ENCODE measurements at regions not wholly inside any gene's neighbourhood (a gene's known extent, or its start where the extent isn't known, plus 50 kb on each side); places are given as distances from the start of the nearest gene placed in this dataset.

DNA sequence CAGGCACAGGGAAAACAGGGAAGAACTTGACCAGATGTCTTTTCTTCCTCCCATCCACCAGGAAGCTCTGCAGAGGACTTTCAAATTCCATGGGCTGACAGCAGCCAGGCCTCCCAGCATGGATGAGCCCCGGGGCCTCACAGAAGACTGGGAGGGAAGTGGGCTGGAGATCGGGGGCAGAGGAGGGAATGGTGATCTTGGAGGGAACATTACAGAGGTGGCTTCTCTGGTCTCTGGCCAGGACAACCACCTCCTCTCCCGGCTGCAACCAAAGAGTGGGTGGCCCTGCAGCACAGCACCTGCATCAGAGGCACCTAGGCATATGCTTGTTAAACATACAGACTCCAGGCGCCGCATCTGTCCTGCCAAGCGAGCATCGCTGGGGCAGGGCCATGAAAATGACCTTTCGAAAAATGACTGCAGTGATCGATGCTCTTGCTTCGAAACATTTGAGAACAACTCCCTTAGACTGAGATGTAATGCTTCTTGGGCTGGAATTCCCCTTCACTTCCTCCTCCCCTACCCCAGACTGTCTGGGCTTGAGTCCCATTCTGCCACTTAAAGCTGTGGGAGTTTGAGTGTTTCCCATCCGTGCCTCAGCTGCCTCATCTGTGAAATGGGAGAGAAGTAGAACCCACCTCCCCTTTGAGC is 68.7 kb upstream of the UNC5A start:
- H3K9me3 ChIP-seq = no peaks in the 10 kb centered on the region
- H3K4me3 ChIP-seq (ENCODE audit: low read depth in 1 of 2, low read length in 1 of 2) = no peak overlapping the region
- H3K27ac ChIP-seq = no peak overlapping the region
- no peaks in the 10 kb centered on the region for H3K36me3 ChIP-seq
- TF ChIP-seq, protein P1, sequence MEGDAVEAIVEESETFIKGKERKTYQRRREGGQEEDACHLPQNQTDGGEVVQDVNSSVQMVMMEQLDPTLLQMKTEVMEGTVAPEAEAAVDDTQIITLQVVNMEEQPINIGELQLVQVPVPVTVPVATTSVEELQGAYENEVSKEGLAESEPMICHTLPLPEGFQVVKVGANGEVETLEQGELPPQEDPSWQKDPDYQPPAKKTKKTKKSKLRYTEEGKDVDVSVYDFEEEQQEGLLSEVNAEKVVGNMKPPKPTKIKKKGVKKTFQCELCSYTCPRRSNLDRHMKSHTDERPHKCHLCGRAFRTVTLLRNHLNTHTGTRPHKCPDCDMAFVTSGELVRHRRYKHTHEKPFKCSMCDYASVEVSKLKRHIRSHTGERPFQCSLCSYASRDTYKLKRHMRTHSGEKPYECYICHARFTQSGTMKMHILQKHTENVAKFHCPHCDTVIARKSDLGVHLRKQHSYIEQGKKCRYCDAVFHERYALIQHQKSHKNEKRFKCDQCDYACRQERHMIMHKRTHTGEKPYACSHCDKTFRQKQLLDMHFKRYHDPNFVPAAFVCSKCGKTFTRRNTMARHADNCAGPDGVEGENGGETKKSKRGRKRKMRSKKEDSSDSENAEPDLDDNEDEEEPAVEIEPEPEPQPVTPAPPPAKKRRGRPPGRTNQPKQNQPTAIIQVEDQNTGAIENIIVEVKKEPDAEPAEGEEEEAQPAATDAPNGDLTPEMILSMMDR (IDR thresholded peaks at IDR 0.05) = no peak
- peaks cover 100% of the 10 kb centered on the region for H3K27me3 ChIP-seq
- no peaks in the 10 kb centered on the region for H3K4me1 ChIP-seq (ENCODE audit: control insufficient read depth in 1 of 2, insufficient read depth in 1 of 2, low read depth in 1 of 2, low read length in 1 of 2)

- no peak overlapping the region for H3K4me3 ChIP-seq (ENCODE audit: low read depth in 1 of 2, low read length in 1 of 2)
- H3K4me1 ChIP-seq (ENCODE audit: control insufficient read depth in 1 of 2, insufficient read depth in 1 of 2, low read depth in 1 of 2, low read length in 1 of 2) = no peaks in the 10 kb centered on the region
- H3K36me3 ChIP-seq = no peaks in the 10 kb centered on the region
- peaks cover 100% of the 10 kb centered on the region for H3K27me3 ChIP-seq
- no peaks in the 10 kb centered on the region for H3K9me3 ChIP-seq
- TF ChIP-seq, protein P1 (IDR thresholded peaks at IDR 0.05) = no peak
- no peak overlapping the region for H3K27ac ChIP-seq
These were observed 67.9 kb upstream of the UNC5A start for GRCh38 chr5:176742246-176743105.

DNA sequence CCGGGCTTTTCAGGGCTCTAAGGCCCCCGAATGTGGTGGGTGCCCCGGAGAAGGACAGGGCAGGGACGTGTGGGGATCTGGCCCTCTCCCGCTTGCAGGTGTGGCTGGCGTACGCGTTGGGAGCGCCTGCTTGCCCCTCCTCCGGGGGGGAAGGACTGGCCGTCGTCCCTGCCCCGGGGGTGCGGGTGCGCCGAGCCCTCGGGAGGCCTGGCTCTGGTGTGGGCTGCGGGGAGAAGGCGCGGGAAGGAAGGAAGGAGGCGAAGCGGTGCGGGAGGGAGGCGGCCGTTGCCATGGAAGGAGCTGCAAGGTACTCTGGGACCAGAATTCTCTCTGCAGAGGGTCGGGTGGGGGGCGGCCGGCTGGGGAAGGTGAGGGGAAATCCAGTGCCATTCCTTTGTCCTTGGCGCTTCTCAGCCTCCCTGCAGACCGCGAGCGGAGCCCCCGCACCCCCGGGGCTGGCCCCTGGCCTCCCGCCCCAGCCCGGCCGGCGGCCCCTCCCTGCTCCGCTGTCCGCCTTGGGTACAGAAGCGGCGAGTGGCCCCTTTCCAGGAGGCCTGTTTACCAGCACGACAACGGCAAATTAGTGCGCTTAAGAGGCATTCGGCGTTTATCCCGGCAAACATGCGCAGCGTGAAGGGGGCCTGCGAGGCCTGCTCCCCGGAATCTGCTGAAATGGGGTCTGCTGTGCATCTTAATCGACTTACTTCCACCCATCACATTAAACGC is 67.1 kb upstream of the UNC5A start:
- Histone ChIP-seq H3K27ac (no peak overlapping the region), H3K27me3 (peaks cover 100% of the 10 kb centered on the region), H3K4me1 (ENCODE audit: control insufficient read depth in 1 of 2, insufficient read depth in 1 of 2, low read depth in 1 of 2, low read length in 1 of 2) (no peaks in the 10 kb centered on the region), H3K4me3 (ENCODE audit: low read depth in 1 of 2, low read length in 1 of 2) (no peak overlapping the region), H3K9me3 (no peaks in the 10 kb centered on the region), H3K36me3 (no peaks in the 10 kb centered on the region)
- TF ChIP-seq, protein P1 (IDR thresholded peaks at IDR 0.05) = no peak

DNA sequence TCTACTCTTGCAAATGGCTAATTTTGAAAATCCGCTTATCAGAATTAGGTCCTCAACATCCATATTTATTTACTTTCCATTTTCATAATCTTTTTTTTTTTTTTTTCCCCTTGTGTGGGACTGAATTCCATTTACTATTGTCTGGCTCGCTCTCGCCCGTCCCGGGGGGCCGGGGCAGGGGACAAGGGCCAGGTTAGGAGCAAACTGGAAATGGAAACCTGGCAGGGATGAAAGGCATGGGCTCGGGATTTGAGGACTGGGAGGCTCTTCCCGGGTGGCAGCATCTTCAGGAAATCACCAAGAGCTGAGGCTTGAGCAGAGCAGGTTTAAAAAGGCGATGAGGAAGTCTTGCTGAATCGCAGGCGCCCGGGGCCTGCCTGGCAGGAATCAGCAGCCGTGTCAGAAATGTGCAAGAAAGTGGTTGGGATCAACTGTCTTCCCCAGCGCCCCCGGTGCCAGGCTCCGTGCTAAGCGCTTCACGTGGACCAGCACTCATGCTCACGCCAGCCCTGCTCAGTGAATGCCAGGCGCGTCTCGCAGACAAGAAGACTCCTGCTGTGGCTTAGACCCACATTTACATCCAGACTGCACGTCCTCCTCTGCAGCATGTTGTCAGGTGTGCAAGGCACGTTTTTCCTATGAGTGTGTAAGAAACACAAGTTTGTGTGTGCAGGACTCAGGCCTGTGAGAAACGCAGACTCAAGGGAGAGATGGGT is 66.3 kb upstream of the UNC5A start:
- TF ChIP-seq, protein P1 (IDR thresholded peaks at IDR 0.05) = no peak
- H3K9me3 ChIP-seq = no peaks in the 10 kb centered on the region
- H3K27ac ChIP-seq = no peak overlapping the region
- H3K36me3 ChIP-seq = no peaks in the 10 kb centered on the region
- H3K27me3 ChIP-seq = peaks cover 100% of the 10 kb centered on the region
- no peak overlapping the region for H3K4me3 ChIP-seq (ENCODE audit: low read depth in 1 of 2, low read length in 1 of 2)
- H3K4me1 ChIP-seq (ENCODE audit: control insufficient read depth in 1 of 2, insufficient read depth in 1 of 2, low read depth in 1 of 2, low read length in 1 of 2) = no peaks in the 10 kb centered on the region

DNA sequence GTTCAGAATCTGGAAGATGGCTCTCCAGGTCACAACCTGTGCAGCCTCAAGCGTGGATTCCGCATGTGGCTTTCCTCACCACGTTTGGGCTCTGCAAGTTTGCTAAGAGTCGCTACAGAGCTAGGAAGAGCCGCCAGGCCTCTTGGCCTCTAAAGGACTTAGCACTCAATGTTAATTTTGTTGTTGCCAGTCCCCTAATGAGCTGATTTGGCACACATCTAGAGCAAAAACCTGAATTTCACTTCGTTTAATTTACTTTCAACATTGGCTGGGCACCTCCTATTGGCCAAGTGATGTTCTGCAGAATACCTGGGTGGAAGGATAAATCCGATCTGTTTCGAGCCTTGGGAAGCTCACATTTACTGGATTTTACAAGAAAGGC is 65.8 kb upstream of the UNC5A start:
- Histone ChIP-seq H3K36me3 (no peaks in the 10 kb centered on the region), H3K4me1 (ENCODE audit: control insufficient read depth in 1 of 2, insufficient read depth in 1 of 2, low read depth in 1 of 2, low read length in 1 of 2) (no peaks in the 10 kb centered on the region), H3K9me3 (no peaks in the 10 kb centered on the region), H3K4me3 (ENCODE audit: low read depth in 1 of 2, low read length in 1 of 2) (no peak overlapping the region), H3K27ac (no peak overlapping the region), H3K27me3 (peaks cover 100% of the 10 kb centered on the region)
- TF ChIP-seq, protein P1 (IDR thresholded peaks at IDR 0.05) = no peak
